ENCODE measurements at regions not wholly inside any gene's neighbourhood (a gene's known extent, or its start where the extent isn't known, plus 50 kb on each side); places are given as distances from the start of the nearest gene placed in this dataset.

- H3K4me3 ChIP-seq (ENCODE audit: insufficient read depth, low read length, poor library complexity, severe bottlenecking) = no peak overlapping the region
- H3K9ac ChIP-seq (ENCODE audit: low read length) = no peak overlapping the region
- no peaks in the 10 kb centered on the region for H3K36me3 ChIP-seq (ENCODE audit: low read length)
- no peak for TF ChIP-seq CTCF (IDR thresholded peaks at IDR 0.05; ENCODE audit: insufficient read depth, low read length, poor library complexity, severe bottlenecking)
- no peak for TF ChIP-seq EZH2phosphoT487 (conservative IDR thresholded peaks at IDR 0.05; ENCODE audit: low read length)
- no peaks in the 10 kb centered on the region for H3F3A ChIP-seq (ENCODE audit: insufficient read depth)
- H3K9me2 ChIP-seq (replicated peaks; ENCODE audit: insufficient read depth, low read length) = no peaks in the 10 kb centered on the region
- H3K9me3 ChIP-seq (ENCODE audit: insufficient read depth, low read length) = no peaks in the 10 kb centered on the region
- no peaks in the 10 kb centered on the region for H3K27me3 ChIP-seq (ENCODE audit: low read length)
- H3K4me2 ChIP-seq (ENCODE audit: low read depth, low read length, poor library complexity, severe bottlenecking) = no peak overlapping the region
- no peak overlapping the region for H3K27ac ChIP-seq (ENCODE audit: low read depth, low read length)
- no peaks in the 10 kb centered on the region for H3K79me2 ChIP-seq (ENCODE audit: insufficient read depth, low read length)
- H4K20me1 ChIP-seq (ENCODE audit: low read depth, low read length) = no peaks in the 10 kb centered on the region
- no peak overlapping the region for H2AFZ ChIP-seq (ENCODE audit: low read depth, low read length, severe bottlenecking)
These were observed 160.1 kb downstream of the DLL1 start for GRCh38 chr6:170130771-170131241.

- no peaks in the 10 kb centered on the region for H3K79me2 ChIP-seq (ENCODE audit: insufficient read depth, low read length)
- H3K9ac ChIP-seq (ENCODE audit: low read length) = no peak overlapping the region
- TF ChIP-seq EZH2phosphoT487 (conservative IDR thresholded peaks at IDR 0.05; ENCODE audit: low read length) = no peak
- no peak for TF ChIP-seq CTCF (IDR thresholded peaks at IDR 0.05; ENCODE audit: insufficient read depth, low read length, poor library complexity, severe bottlenecking)
- no peak overlapping the region for H3K4me2 ChIP-seq (ENCODE audit: low read depth, low read length, poor library complexity, severe bottlenecking)
- no peaks in the 10 kb centered on the region for H3F3A ChIP-seq (ENCODE audit: insufficient read depth)
- no peaks in the 10 kb centered on the region for H3K9me2 ChIP-seq (replicated peaks; ENCODE audit: insufficient read depth, low read length)
- no peaks in the 10 kb centered on the region for H3K36me3 ChIP-seq (ENCODE audit: low read length)
- no peak overlapping the region for H2AFZ ChIP-seq (ENCODE audit: low read depth, low read length, severe bottlenecking)
- H3K9me3 ChIP-seq (ENCODE audit: insufficient read depth, low read length) = no peaks in the 10 kb centered on the region
- no peaks in the 10 kb centered on the region for H3K27me3 ChIP-seq (ENCODE audit: low read length)
- H4K20me1 ChIP-seq (ENCODE audit: low read depth, low read length) = no peaks in the 10 kb centered on the region
- H3K27ac ChIP-seq (ENCODE audit: low read depth, low read length) = no peak overlapping the region
- no peak overlapping the region for H3K4me3 ChIP-seq (ENCODE audit: insufficient read depth, low read length, poor library complexity, severe bottlenecking)
These were observed 160.7 kb downstream of the DLL1 start for GRCh38 chr6:170130201-170130621.

GRCh38 chr6:170129691-170130171 is 161.1 kb downstream of the DLL1 start:
- H3K27ac ChIP-seq (ENCODE audit: low read depth, low read length) = no peak overlapping the region
- H3K9ac ChIP-seq (ENCODE audit: low read length) = no peak overlapping the region

More at GRCh38 chr6:170129691-170130171, 161.1 kb downstream of the DLL1 start:
- H3K27me3 ChIP-seq (ENCODE audit: low read length) = no peaks in the 10 kb centered on the region
- H3K79me2 ChIP-seq (ENCODE audit: insufficient read depth, low read length) = no peaks in the 10 kb centered on the region
- no peaks in the 10 kb centered on the region for H3K9me3 ChIP-seq (ENCODE audit: insufficient read depth, low read length)
- H3K4me3 ChIP-seq (ENCODE audit: insufficient read depth, low read length, poor library complexity, severe bottlenecking) = no peak overlapping the region
- H3K9me2 ChIP-seq (replicated peaks; ENCODE audit: insufficient read depth, low read length) = no peaks in the 10 kb centered on the region
- H4K20me1 ChIP-seq (ENCODE audit: low read depth, low read length) = no peaks in the 10 kb centered on the region
- TF ChIP-seq EZH2phosphoT487 (conservative IDR thresholded peaks at IDR 0.05; ENCODE audit: low read length) = no peak
- no peak for TF ChIP-seq CTCF (IDR thresholded peaks at IDR 0.05; ENCODE audit: insufficient read depth, low read length, poor library complexity, severe bottlenecking)
- H2AFZ ChIP-seq (ENCODE audit: low read depth, low read length, severe bottlenecking) = no peak overlapping the region
- H3K36me3 ChIP-seq (ENCODE audit: low read length) = no peaks in the 10 kb centered on the region
- H3F3A ChIP-seq (ENCODE audit: insufficient read depth) = no peaks in the 10 kb centered on the region
- no peak overlapping the region for H3K4me2 ChIP-seq (ENCODE audit: low read depth, low read length, poor library complexity, severe bottlenecking)

Data from SU-DHL-6 (cell line).